Testis (tissue), 2 donors: ENCODE measurements at regions not wholly inside any gene's neighbourhood (a gene's known extent, or its start where the extent isn't known, plus 50 kb on each side); places are given as distances from the start of the nearest gene placed in this dataset.

Experiments
- CTCF ChIP-seq, 3 experiments: fragments of 450-650 bp in 2 of 3; fragments of 200-600 bp in 1 of 3; sonication (generic) in 1 of 3; IDR thresholded peaks; one replicate each; pipeline ENCODE4 v1.5.1; 2016 to 2019; ENCODE audit warnings: antibody characterized with exemption in 3 of 3, mild to moderate bottlenecking in 2 of 3, moderate library complexity in 1 of 3
- POLR2A ChIP-seq: fragments of 450-650 bp; IDR thresholded peaks from one replicate; pipeline ENCODE4 v1.6.1; 2017; ENCODE audit warnings: antibody characterized with exemption, mild to moderate bottlenecking, moderate library complexity

- TF ChIP-seq CTCF (IDR thresholded peaks at IDR 0.05): no peak
- no peak for TF ChIP-seq POLR2A
Measured at GRCh38 chr17:77771587-77771986, 186.9 kb upstream of the TNRC6C start.
